ENCODE measurements at regions not wholly inside any gene's neighbourhood (a gene's known extent, or its start where the extent isn't known, plus 50 kb on each side); places are given as distances from the start of the nearest gene placed in this dataset.

- H2BK5ac ChIP-seq (ENCODE audit: low read depth, low read length): no peak overlapping the region
- no peaks in the 10 kb centered on the region for H3K79me1 ChIP-seq (ENCODE audit: low read depth, low read length)
- no peaks in the 10 kb centered on the region for H4K20me1 ChIP-seq (replicated peaks in 1 of 2; ENCODE audit: control insufficient read depth in 1 of 2, insufficient read depth in 2 of 2, low read length in 2 of 2)
- H2AFZ ChIP-seq (ENCODE audit: low read length): no peak overlapping the region
- H3K56ac ChIP-seq (replicated peaks; ENCODE audit: insufficient read length, low read depth, low read length): no peak overlapping the region
- TF ChIP-seq SP2 (IDR thresholded peaks at IDR 0.05; ENCODE audit: low read length): no peak
- TF ChIP-seq TEAD4 (IDR thresholded peaks at IDR 0.05; ENCODE audit: low read depth, low read length): peak; percentile 72; the same call in 1 of the 2 replicates
- H2AK5ac ChIP-seq (ENCODE audit: low read depth, low read length): no peak overlapping the region
- H3K18ac ChIP-seq (ENCODE audit: extremely low read depth, low read length): no peak overlapping the region
- CTCF ChIA-PET (ENCODE audit: partially characterized antibody): interaction anchor here (0.6 to 1.7 kb wide), 6 partner anchors 12 to 856 kb away, joined by 3 to 8 read pairs (median 4); no protein-coding TSS in a partner anchor
- H3K4me1 ChIP-seq (replicated peaks in 1 of 4; ENCODE audit: control insufficient read depth in 3 of 4, insufficient read depth in 4 of 4, low read length in 3 of 4): no peaks in the 10 kb centered on the region
- no peak overlapping the region for H4K91ac ChIP-seq (replicated peaks; ENCODE audit: insufficient read length, low read length)
- H3K23ac ChIP-seq (ENCODE audit: insufficient read length): no peak overlapping the region
- H3K9me3 ChIP-seq (ENCODE audit: insufficient read depth in 2 of 2, low read depth in 1 of 2, low read length in 1 of 2): no peaks in the 10 kb centered on the region
- no peak overlapping the region for H4K5ac ChIP-seq (ENCODE audit: insufficient read length, low read depth, low read length)
- DNase-seq (ENCODE audit: low read depth in 1 of 2, low spot score in 2 of 2) (no peak), FAIRE-seq (no peak)
- no peak overlapping the region for H2BK120ac ChIP-seq (replicated peaks; ENCODE audit: low read depth, low read length)
- no peaks in the 10 kb centered on the region for H3K27me3 ChIP-seq (replicated peaks in 1 of 4; ENCODE audit: control insufficient read depth in 3 of 4, extremely low read depth in 1 of 4, insufficient read depth in 3 of 4, low read length in 3 of 4)
- H3K14ac ChIP-seq (ENCODE audit: insufficient read length): no peak overlapping the region
- no peaks in the 10 kb centered on the region for H3K36me3 ChIP-seq (ENCODE audit: control insufficient read depth in 2 of 4, insufficient read depth in 4 of 4, low read length in 3 of 4)
- no peak overlapping the region for H4K8ac ChIP-seq (ENCODE audit: extremely low read depth, insufficient read depth, low read length)
- H2BK15ac ChIP-seq (ENCODE audit: low read length): no peak overlapping the region
- no peak overlapping the region for H3K9ac ChIP-seq (replicated peaks in 1 of 4; ENCODE audit: extremely low read depth in 1 of 4, low read depth in 3 of 4, low read length in 3 of 4)
- no peaks in the 10 kb centered on the region for H3K23me2 ChIP-seq (ENCODE audit: low read depth, low read length)
- no peak overlapping the region for H3K4me2 ChIP-seq (ENCODE audit: insufficient read depth in 1 of 2, low read depth in 2 of 2, low read length in 2 of 2)
- no peak overlapping the region for H2BK20ac ChIP-seq (ENCODE audit: low read length)
- no peak overlapping the region for H3K27ac ChIP-seq (ENCODE audit: low read depth, low read length)
- no peak overlapping the region for H2BK12ac ChIP-seq (ENCODE audit: low read depth, low read length)
- no peak overlapping the region for H3K4ac ChIP-seq (replicated peaks; ENCODE audit: insufficient read length, low read depth, low read length)
- POLR2A ChIA-PET (ENCODE audit: partially characterized antibody): no interaction called here
- 81 to 100% methylated on average over 1 to 3 of the region's 3 CpGs for WGBS, 2 experiments (ENCODE audit: extremely low coverage in 1 of 2, insufficient coverage in 1 of 2, insufficient read length in 1 of 2, insufficient replicate concordance in 2 of 2, low coverage in 1 of 2, low lambda C conversion rate in 2 of 2, missing lambda C conversion rate in 1 of 2)
- H3K79me2 ChIP-seq (ENCODE audit: control insufficient read depth in 1 of 2, insufficient read depth in 2 of 2, low read length in 2 of 2): no peaks in the 10 kb centered on the region
- H3K4me3 ChIP-seq (ENCODE audit: extremely low read depth in 1 of 4, insufficient read depth in 2 of 4, low read depth in 3 of 4, low read length in 4 of 4): no peak overlapping the region
Observed at GRCh38 chr6:12507636-12508035, 208.9 kb upstream of the PHACTR1 start.

All from H1 (cell line).